ENCODE measurements at regions not wholly inside any gene's neighbourhood (a gene's known extent, or its start where the extent isn't known, plus 50 kb on each side); places are given as distances from the start of the nearest gene placed in this dataset.

- in situ Hi-C loops (cut with HindIII; ENCODE audit: low pct_unique_long_range_greater_than_20kb, low sequenced_read_pairs): no loop called here
- intact Hi-C loops (cut with micrococcal nuclease; ENCODE audit: unreplicated experiment): no loop called here
- no TSS peak for BruUV-seq (replicated peaks)
- H3K27me3 ChIP-seq (ENCODE audit: control insufficient read depth, insufficient read depth, low read length): no peaks in the 10 kb centered on the region
- POLR2A ChIA-PET: no interaction called here
- no peak for TF ChIP-seq CTCF (IDR thresholded peaks at IDR 0.05)
- TF ChIP-seq REST (IDR thresholded peaks at IDR 0.05; ENCODE audit: insufficient read depth in 1 of 2, low read depth in 2 of 2, low read length in 1 of 2): no peak
- TF ChIP-seq TCF7L2 (IDR thresholded peaks at IDR 0.05; ENCODE audit: low read depth, low read length): no peak
- no peak for TF ChIP-seq POLR2AphosphoS5 (IDR thresholded peaks at IDR 0.05; ENCODE audit: low read depth, low read length)
- no peak for TF ChIP-seq SIN3A (IDR thresholded peaks at IDR 0.05; ENCODE audit: borderline replicate concordance, insufficient read depth, low read depth, low read length)
- no peak overlapping the region for H3K27ac ChIP-seq (ENCODE audit: low read length)
- CTCF ChIA-PET: no interaction called here
- no peaks in the 10 kb centered on the region for H3K36me3 ChIP-seq (ENCODE audit: control insufficient read depth, insufficient read depth, low read length)
- H3K9me3 ChIP-seq (ENCODE audit: control insufficient read depth, insufficient read depth, low read depth, low read length): peaks cover 3% of the 10 kb centered on the region; the same call in 1 of the 2 replicates
- DNase-seq (ENCODE audit: low read depth, low spot score) (no peak), ATAC-seq (no peak)
- no peak overlapping the region for H3K4me3 ChIP-seq (ENCODE audit: low read depth in 2 of 2, low read length in 2 of 2)
- H3K4me1 ChIP-seq (ENCODE audit: control insufficient read depth, insufficient read depth, low read length): no peaks in the 10 kb centered on the region
Observed at GRCh38 chr4:137468836-137469235, 63.5 kb downstream of the PCDH18 start.

- no peaks in the 10 kb centered on the region for H3K4me1 ChIP-seq (ENCODE audit: control insufficient read depth, insufficient read depth, low read length)
- no peak for DNase-seq (ENCODE audit: low read depth, low spot score)
- no peak for ATAC-seq
- CTCF ChIA-PET: no interaction called here
- in situ Hi-C loops (cut with HindIII; ENCODE audit: low pct_unique_long_range_greater_than_20kb, low sequenced_read_pairs) (no loop called here), intact Hi-C loops (cut with micrococcal nuclease; ENCODE audit: unreplicated experiment) (no loop called here)
- no peak overlapping the region for H3K27ac ChIP-seq (ENCODE audit: low read length)
- POLR2A ChIA-PET: no interaction called here
- TF ChIP-seq POLR2AphosphoS5 (IDR thresholded peaks at IDR 0.05; ENCODE audit: low read depth, low read length) (no peak), SIN3A (IDR thresholded peaks at IDR 0.05; ENCODE audit: borderline replicate concordance, insufficient read depth, low read depth, low read length) (no peak), TCF7L2 (IDR thresholded peaks at IDR 0.05; ENCODE audit: low read depth, low read length) (no peak), REST (IDR thresholded peaks at IDR 0.05; ENCODE audit: insufficient read depth in 1 of 2, low read depth in 2 of 2, low read length in 1 of 2) (no peak), CTCF (IDR thresholded peaks at IDR 0.05) (no peak)
- H3K9me3 ChIP-seq (ENCODE audit: control insufficient read depth, insufficient read depth, low read depth, low read length): peaks cover 6% of the 10 kb centered on the region; the same call in 1 of the 2 replicates
- H3K36me3 ChIP-seq (ENCODE audit: control insufficient read depth, insufficient read depth, low read length): no peaks in the 10 kb centered on the region
- no peaks in the 10 kb centered on the region for H3K27me3 ChIP-seq (ENCODE audit: control insufficient read depth, insufficient read depth, low read length)
- no TSS peak for BruUV-seq (replicated peaks)
- H3K4me3 ChIP-seq (ENCODE audit: low read depth in 2 of 2, low read length in 2 of 2): no peak overlapping the region
Observed at GRCh38 chr4:137467537-137467936, 64.8 kb downstream of the PCDH18 start.

Measured in Panc1 (cell line).